ENCODE measurements at regions not wholly inside any gene's neighbourhood (a gene's known extent, or its start where the extent isn't known, plus 50 kb on each side); places are given as distances from the start of the nearest gene placed in this dataset.

GRCh38 chr4:37058826-37059225, 185.7 kb upstream of the NWD2 start:
- Histone ChIP-seq H3K36me3 (replicated peaks; ENCODE audit: low read depth, low read length) (no peaks in the 10 kb centered on the region), H3K27ac (ENCODE audit: low read length) (no peak overlapping the region), H4K20me1 (ENCODE audit: insufficient read depth, low read length) (no peaks in the 10 kb centered on the region), H3K9me3 (ENCODE audit: insufficient read depth, low read length) (no peaks in the 10 kb centered on the region), H3K4me2 (ENCODE audit: low read length) (no peak overlapping the region), H2AFZ (ENCODE audit: low read depth, low read length) (no peak overlapping the region), H3K4me1 (ENCODE audit: low read length) (no peaks in the 10 kb centered on the region), H3K79me2 (ENCODE audit: low read length) (no peaks in the 10 kb centered on the region), H3K9ac (ENCODE audit: low read length) (no peak overlapping the region), H3K27me3 (ENCODE audit: low read depth, low read length) (no peaks in the 10 kb centered on the region), H3K4me3 (ENCODE audit: low read length) (no peak overlapping the region)
- TF ChIP-seq CTCF (IDR thresholded peaks at IDR 0.05; ENCODE audit: low read depth, low read length), result no peak
- no peak for TF ChIP-seq EZH2phosphoT487 (IDR thresholded peaks at IDR 0.05; ENCODE audit: low read depth)

- no peaks in the 10 kb centered on the region for H4K20me1 ChIP-seq (ENCODE audit: insufficient read depth, low read length)
- H3K4me3 ChIP-seq (ENCODE audit: low read length), result no peak overlapping the region
- H3K4me1 ChIP-seq (ENCODE audit: low read length), result no peaks in the 10 kb centered on the region
- no peak overlapping the region for H3K4me2 ChIP-seq (ENCODE audit: low read length)
- H3K36me3 ChIP-seq (replicated peaks; ENCODE audit: low read depth, low read length), result no peaks in the 10 kb centered on the region
- no peaks in the 10 kb centered on the region for H3K27me3 ChIP-seq (ENCODE audit: low read depth, low read length)
- H3K79me2 ChIP-seq (ENCODE audit: low read length), result no peaks in the 10 kb centered on the region
- H3K27ac ChIP-seq (ENCODE audit: low read length), result no peak overlapping the region
- H3K9ac ChIP-seq (ENCODE audit: low read length), result no peak overlapping the region
- TF ChIP-seq CTCF (IDR thresholded peaks at IDR 0.05; ENCODE audit: low read depth, low read length) (no peak), EZH2phosphoT487 (IDR thresholded peaks at IDR 0.05; ENCODE audit: low read depth) (no peak)
- H2AFZ ChIP-seq (ENCODE audit: low read depth, low read length), result no peak overlapping the region
- no peaks in the 10 kb centered on the region for H3K9me3 ChIP-seq (ENCODE audit: insufficient read depth, low read length)
These were observed 178.4 kb upstream of the NWD2 start for GRCh38 chr4:37066159-37066558.

DNA sequence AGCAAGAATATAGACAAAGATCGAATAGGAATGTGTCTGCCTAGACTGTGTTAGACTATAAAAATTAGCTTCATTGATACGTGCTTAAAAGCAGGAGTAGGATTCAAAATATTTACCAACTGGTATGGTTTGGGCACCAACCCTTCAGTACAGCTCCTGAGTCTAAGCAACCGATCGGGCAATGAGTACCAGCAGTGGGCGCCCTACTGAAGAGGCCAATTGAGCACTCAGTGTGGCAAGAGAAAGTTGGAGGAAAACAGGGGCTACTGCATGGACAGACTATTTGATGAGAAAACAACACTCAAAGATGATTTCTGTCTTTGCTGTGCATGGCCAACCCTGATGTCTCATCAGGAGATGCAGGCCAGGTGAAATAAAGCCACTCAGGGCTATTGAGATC, 176.0 kb upstream of the NWD2 start:
- no peak for TF ChIP-seq EZH2phosphoT487 (IDR thresholded peaks at IDR 0.05; ENCODE audit: low read depth)
- TF ChIP-seq CTCF (IDR thresholded peaks at IDR 0.05; ENCODE audit: low read depth, low read length), result peak; percentile 41
- Histone ChIP-seq H3K4me3 (ENCODE audit: low read length) (no peak overlapping the region), H3K4me1 (ENCODE audit: low read length) (peaks cover 6% of the 10 kb centered on the region; the same call in 1 of the 2 replicates), H3K4me2 (ENCODE audit: low read length) (no peak overlapping the region), H3K36me3 (replicated peaks; ENCODE audit: low read depth, low read length) (peaks cover 5% of the 10 kb centered on the region), H2AFZ (ENCODE audit: low read depth, low read length) (no peak overlapping the region), H3K79me2 (ENCODE audit: low read length) (no peaks in the 10 kb centered on the region), H3K27me3 (ENCODE audit: low read depth, low read length) (no peaks in the 10 kb centered on the region), H3K9me3 (ENCODE audit: insufficient read depth, low read length) (no peaks in the 10 kb centered on the region), H4K20me1 (ENCODE audit: insufficient read depth, low read length) (no peaks in the 10 kb centered on the region), H3K9ac (ENCODE audit: low read length) (no peak overlapping the region), H3K27ac (ENCODE audit: low read length) (no peak overlapping the region)

DNA sequence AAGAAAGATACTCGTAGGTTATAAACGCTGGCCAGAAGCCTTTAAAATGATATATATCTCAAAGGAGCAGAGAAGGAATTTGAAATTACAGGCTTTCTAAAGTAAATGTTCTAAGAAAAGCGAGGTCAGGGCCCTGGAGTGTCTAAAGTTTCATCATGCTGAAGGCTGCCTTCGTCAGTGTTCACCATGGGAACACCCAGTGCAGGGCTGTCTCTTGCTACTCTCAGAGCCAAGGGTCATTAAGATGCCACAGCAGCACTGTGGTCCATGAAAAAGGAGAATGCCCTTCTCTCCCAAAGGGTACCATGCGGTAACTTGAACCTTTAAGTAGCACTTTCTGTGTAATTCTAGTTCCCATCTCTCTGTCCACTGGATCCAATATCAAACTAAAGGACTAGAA, 174.5 kb upstream of the NWD2 start:
- no peak overlapping the region for H3K9ac ChIP-seq (ENCODE audit: low read length)
- H3K79me2 ChIP-seq (ENCODE audit: low read length), result no peaks in the 10 kb centered on the region
- no peak overlapping the region for H3K4me3 ChIP-seq (ENCODE audit: low read length)
- peaks cover 7% of the 10 kb centered on the region; the same call in 1 of the 2 replicates for H3K4me1 ChIP-seq (ENCODE audit: low read length)
- no peak overlapping the region for H2AFZ ChIP-seq (ENCODE audit: low read depth, low read length)
- H3K36me3 ChIP-seq (replicated peaks; ENCODE audit: low read depth, low read length), result peaks cover 5% of the 10 kb centered on the region
- TF ChIP-seq CTCF (IDR thresholded peaks at IDR 0.05; ENCODE audit: low read depth, low read length), result no peak
- H3K27me3 ChIP-seq (ENCODE audit: low read depth, low read length), result no peaks in the 10 kb centered on the region
- H3K4me2 ChIP-seq (ENCODE audit: low read length), result no peak overlapping the region
- H3K9me3 ChIP-seq (ENCODE audit: insufficient read depth, low read length), result no peaks in the 10 kb centered on the region
- no peaks in the 10 kb centered on the region for H4K20me1 ChIP-seq (ENCODE audit: insufficient read depth, low read length)
- no peak overlapping the region for H3K27ac ChIP-seq (ENCODE audit: low read length)
